ENCODE measurements at regions not wholly inside any gene's neighbourhood (a gene's known extent, or its start where the extent isn't known, plus 50 kb on each side); places are given as distances from the start of the nearest gene placed in this dataset.

DNA sequence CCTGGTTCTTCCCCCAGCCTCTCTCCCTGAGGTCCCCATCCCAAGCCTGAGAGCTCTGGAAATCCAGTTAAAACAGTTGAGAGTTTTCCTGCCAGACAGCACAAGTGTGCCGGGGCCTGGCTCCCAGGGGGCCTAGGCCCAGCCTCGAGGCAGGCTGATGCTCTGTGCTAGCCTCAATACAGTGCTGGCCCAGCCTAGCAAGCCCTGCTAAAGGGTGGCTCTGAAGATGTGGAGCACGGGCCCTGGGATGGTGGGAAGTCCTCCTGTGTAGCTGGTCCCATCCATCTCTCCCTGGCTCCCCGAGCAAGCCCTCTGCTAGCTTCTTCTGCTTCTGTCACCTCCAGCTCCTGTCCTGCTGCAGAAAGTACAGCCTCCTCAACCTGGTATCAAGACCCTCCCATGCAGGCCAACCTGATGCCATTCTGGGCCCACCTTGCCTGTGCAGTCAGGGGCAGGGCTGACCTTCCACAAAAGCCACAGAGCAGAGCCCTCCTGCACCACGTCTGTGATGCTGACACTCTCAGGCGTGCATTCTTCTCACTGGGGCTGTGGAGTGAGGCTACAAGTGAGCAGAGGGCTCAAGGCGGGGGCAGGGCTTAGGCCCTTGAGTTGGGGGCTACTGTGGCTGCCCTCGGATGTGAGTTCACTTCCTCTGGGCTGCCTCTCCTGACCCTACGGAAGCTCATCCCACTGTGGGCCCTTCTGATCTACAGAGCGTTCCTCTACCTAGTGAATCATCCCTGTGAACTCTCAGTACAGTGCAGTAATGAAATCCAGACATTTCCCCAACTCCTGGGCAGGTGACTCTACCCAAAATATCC is 60.1 kb upstream of the LAPTM4A start:
- TF ChIP-seq, protein P1, sequence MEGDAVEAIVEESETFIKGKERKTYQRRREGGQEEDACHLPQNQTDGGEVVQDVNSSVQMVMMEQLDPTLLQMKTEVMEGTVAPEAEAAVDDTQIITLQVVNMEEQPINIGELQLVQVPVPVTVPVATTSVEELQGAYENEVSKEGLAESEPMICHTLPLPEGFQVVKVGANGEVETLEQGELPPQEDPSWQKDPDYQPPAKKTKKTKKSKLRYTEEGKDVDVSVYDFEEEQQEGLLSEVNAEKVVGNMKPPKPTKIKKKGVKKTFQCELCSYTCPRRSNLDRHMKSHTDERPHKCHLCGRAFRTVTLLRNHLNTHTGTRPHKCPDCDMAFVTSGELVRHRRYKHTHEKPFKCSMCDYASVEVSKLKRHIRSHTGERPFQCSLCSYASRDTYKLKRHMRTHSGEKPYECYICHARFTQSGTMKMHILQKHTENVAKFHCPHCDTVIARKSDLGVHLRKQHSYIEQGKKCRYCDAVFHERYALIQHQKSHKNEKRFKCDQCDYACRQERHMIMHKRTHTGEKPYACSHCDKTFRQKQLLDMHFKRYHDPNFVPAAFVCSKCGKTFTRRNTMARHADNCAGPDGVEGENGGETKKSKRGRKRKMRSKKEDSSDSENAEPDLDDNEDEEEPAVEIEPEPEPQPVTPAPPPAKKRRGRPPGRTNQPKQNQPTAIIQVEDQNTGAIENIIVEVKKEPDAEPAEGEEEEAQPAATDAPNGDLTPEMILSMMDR (IDR thresholded peaks at IDR 0.05; ENCODE audit: unreplicated experiment) = no peak
- Mint-ChIP-seq H3K4me3 (ENCODE audit: low read depth, unreplicated experiment) (no peak overlapping the region), H3K36me3 (ENCODE audit: insufficient read depth, unreplicated experiment) (peaks cover 6% of the 10 kb centered on the region), H3K27me3 (ENCODE audit: unreplicated experiment) (no peaks in the 10 kb centered on the region), H3K9me3 (ENCODE audit: low read depth, unreplicated experiment) (no peaks in the 10 kb centered on the region), H3K27ac (ENCODE audit: unreplicated experiment) (no peak overlapping the region), H3K4me1 (ENCODE audit: low read depth, unreplicated experiment) (peaks cover 47% of the 10 kb centered on the region)
- no TSS peak for BruUV-seq (replicated peaks)
- intact Hi-C loops (cut with micrococcal nuclease; ENCODE audit: unreplicated experiment) = no loop called here
- CTCF ChIA-PET = no interaction called here
- no peak for DNase-seq

DNA sequence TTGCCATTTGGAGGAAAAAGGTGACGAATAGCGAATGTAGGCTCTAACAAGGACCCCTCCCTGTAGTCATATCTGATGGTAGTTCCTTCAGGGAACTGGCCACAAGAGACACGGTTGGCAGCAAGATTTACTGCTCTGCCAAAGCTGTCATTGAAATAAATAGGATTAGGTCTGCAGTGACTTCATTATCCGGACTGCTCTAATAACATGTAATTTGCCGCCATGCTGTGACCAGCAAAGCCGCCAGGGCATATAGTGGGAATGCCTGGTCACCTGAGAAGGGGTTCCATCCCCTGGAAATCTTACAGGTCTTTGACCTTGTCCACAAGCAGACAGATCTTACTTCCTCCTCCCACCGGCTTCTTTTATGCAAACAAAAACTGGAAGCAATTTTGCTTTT is 59.4 kb upstream of the LAPTM4A start:
- no TSS peak for BruUV-seq (replicated peaks)
- Mint-ChIP-seq H3K4me1 (ENCODE audit: low read depth, unreplicated experiment) (peaks cover 42% of the 10 kb centered on the region), H3K9me3 (ENCODE audit: low read depth, unreplicated experiment) (no peaks in the 10 kb centered on the region), H3K36me3 (ENCODE audit: insufficient read depth, unreplicated experiment) (peaks cover 9% of the 10 kb centered on the region), H3K27ac (ENCODE audit: unreplicated experiment) (no peak overlapping the region), H3K4me3 (ENCODE audit: low read depth, unreplicated experiment) (no peak overlapping the region), H3K27me3 (ENCODE audit: unreplicated experiment) (no peaks in the 10 kb centered on the region)
- intact Hi-C loops (cut with micrococcal nuclease; ENCODE audit: unreplicated experiment) = no loop called here
- TF ChIP-seq, protein P1 (IDR thresholded peaks at IDR 0.05; ENCODE audit: unreplicated experiment) = no peak
- CTCF ChIA-PET = no interaction called here
- no peak for DNase-seq

- intact Hi-C loops (cut with micrococcal nuclease; ENCODE audit: unreplicated experiment) = no loop called here
- no TSS peak for BruUV-seq (replicated peaks)
- CTCF ChIA-PET = interaction anchor here (1.6 kb wide), 1 partner anchor 70 kb away, joined by 3 read pairs; no protein-coding TSS in a partner anchor
- Mint-ChIP-seq H3K4me1 (ENCODE audit: low read depth, unreplicated experiment) (peaks cover 39% of the 10 kb centered on the region), H3K27me3 (ENCODE audit: unreplicated experiment) (no peaks in the 10 kb centered on the region), H3K4me3 (ENCODE audit: low read depth, unreplicated experiment) (no peak overlapping the region), H3K36me3 (ENCODE audit: insufficient read depth, unreplicated experiment) (peaks cover 9% of the 10 kb centered on the region), H3K9me3 (ENCODE audit: low read depth, unreplicated experiment) (no peaks in the 10 kb centered on the region), H3K27ac (ENCODE audit: unreplicated experiment) (no peak overlapping the region)
- TF ChIP-seq, protein P1 (IDR thresholded peaks at IDR 0.05; ENCODE audit: unreplicated experiment) = no peak
- no peak for DNase-seq
These were observed 59.0 kb upstream of the LAPTM4A start for GRCh38 chr2:20110383-20110782.

- no peak overlapping the region for H3K27ac Mint-ChIP-seq (ENCODE audit: unreplicated experiment)
- H3K9me3 Mint-ChIP-seq (ENCODE audit: low read depth, unreplicated experiment) = no peaks in the 10 kb centered on the region
- intact Hi-C loops (cut with micrococcal nuclease; ENCODE audit: unreplicated experiment) = loop anchor here (5.0 to 10.0 kb wide), 2 partner anchors 116 to 183 kb away; partner anchors contain the start of gene SDC1
- no TSS peak for BruUV-seq (replicated peaks)
- no peak overlapping the region for H3K4me3 Mint-ChIP-seq (ENCODE audit: low read depth, unreplicated experiment)
- DNase-seq = peak; percentile 41
- TF ChIP-seq, protein P1 (IDR thresholded peaks at IDR 0.05; ENCODE audit: unreplicated experiment) = no peak
- H3K4me1 Mint-ChIP-seq (ENCODE audit: low read depth, unreplicated experiment) = peaks cover 36% of the 10 kb centered on the region
- CTCF ChIA-PET = interaction anchor here (0.6 to 1.9 kb wide), 17 partner anchors 19 to 1807 kb away, joined by 3 to 12 read pairs (median 4); partner anchors contain the start of gene SDC1
- H3K27me3 Mint-ChIP-seq (ENCODE audit: unreplicated experiment) = no peaks in the 10 kb centered on the region
- peaks cover 9% of the 10 kb centered on the region for H3K36me3 Mint-ChIP-seq (ENCODE audit: insufficient read depth, unreplicated experiment)
These were observed 57.4 kb upstream of the LAPTM4A start for GRCh38 chr2:20108655-20109396.

Data from Calu3 (cell line).